Liver (tissue), 8 donors: ENCODE measurements at regions not wholly inside any gene's neighbourhood (a gene's known extent, or its start where the extent isn't known, plus 50 kb on each side); places are given as distances from the start of the nearest gene placed in this dataset.

Experiments used
- DNase-seq: peaks from one replicate; pipeline ENCODE4 v3.0.0-alpha.2; 2017; ENCODE audit warnings: low spot score
- H3K27ac ChIP-seq, 2 donors: one replicate each; pipeline ENCODE4 v1.7.0; 2013; ENCODE audit warnings: inconsistent platforms in 2 of 2, low read length in 2 of 2, control low read depth in 1 of 2, low read depth in 1 of 2, mild to moderate bottlenecking in 1 of 2
- H3K27me3 ChIP-seq, 4 donors: one replicate each; pipeline versions ENCODE4 v1.6.1 to v1.7.0; 2013; ENCODE audit warnings: low read length in 3 of 4, inconsistent platforms in 1 of 4, mild to moderate bottlenecking in 1 of 4, moderate library complexity in 1 of 4; ENCODE audit not compliant: control insufficient read depth in 4 of 4, insufficient read depth in 4 of 4
- H3K36me3 ChIP-seq, 4 donors: one replicate each; pipeline versions ENCODE4 v1.6.1 to v1.7.0; 2013; ENCODE audit warnings: low read length in 3 of 4, mild to moderate bottlenecking in 3 of 4, low read depth in 1 of 4, moderate library complexity in 1 of 4; ENCODE audit not compliant: control insufficient read depth in 4 of 4, insufficient read depth in 3 of 4
- H3K4me1 ChIP-seq, 4 donors: one replicate each; pipeline versions ENCODE4 v1.6.1 to v1.7.0; 2013; ENCODE audit warnings: low read length in 3 of 4, mild to moderate bottlenecking in 3 of 4, moderate library complexity in 1 of 4; ENCODE audit not compliant: control insufficient read depth in 4 of 4, insufficient read depth in 4 of 4
- H3K4me3 ChIP-seq, 3 donors: one replicate each; pipeline versions ENCODE4 v1.6.1 to v1.7.0; 2013; ENCODE audit warnings: low read length in 3 of 3, control low read depth in 1 of 3, low read depth in 1 of 3, mild to moderate bottlenecking in 1 of 3
- H3K9ac ChIP-seq, 2 donors: one replicate each; pipeline ENCODE4 v1.7.0; 2013; ENCODE audit warnings: low read length in 2 of 2, mild to moderate bottlenecking in 2 of 2, moderate library complexity in 2 of 2, control low read depth in 1 of 2, low read depth in 1 of 2
- H3K9me3 ChIP-seq, 4 donors: one replicate each; pipeline versions ENCODE4 v1.6.1 to v1.7.0; 2013; ENCODE audit warnings: low read length in 3 of 4; ENCODE audit not compliant: control insufficient read depth in 4 of 4
- ATF3 ChIP-seq: IDR thresholded peaks from 2 replicates; pipeline ENCODE4 v1.6.1; 2016; ENCODE audit warnings: antibody characterized with exemption
- CTCF ChIP-seq: fragments of 150-350 bp; IDR thresholded peaks from 2 replicates; pipeline ENCODE4 v1.5.1; 2017; ENCODE audit warnings: improper control_type of control experiment, low read depth, low read length; ENCODE audit not compliant: missing input control
- EGR1 ChIP-seq, 2 donors: IDR thresholded peaks; 2 replicates each; pipeline ENCODE4 v1.6.1; 2016 to 2018; ENCODE audit warnings: antibody characterized with exemption in 2 of 2, low read depth in 2 of 2
- FOXA1 ChIP-seq: IDR thresholded peaks from 2 replicates; pipeline ENCODE4 v1.6.1; 2016; ENCODE audit warnings: antibody characterized with exemption
- FOXA2 ChIP-seq: IDR thresholded peaks from 2 replicates; pipeline ENCODE4 v1.6.1; 2016; ENCODE audit warnings: antibody characterized with exemption
- GABPA ChIP-seq, 2 donors: IDR thresholded peaks in 1 of 2; conservative IDR thresholded peaks in 1 of 2; 2 replicates each; pipeline ENCODE4 v1.6.1; 2016; ENCODE audit warnings: antibody characterized with exemption in 2 of 2, mild to moderate bottlenecking in 1 of 2, moderate library complexity in 1 of 2
- HNF4A ChIP-seq, 2 donors: conservative IDR thresholded peaks; 2 replicates each; pipeline ENCODE4 v1.6.1; 2016; ENCODE audit warnings: antibody characterized with exemption in 2 of 2, mild to moderate bottlenecking in 2 of 2
- HNF4G ChIP-seq: IDR thresholded peaks from 2 replicates; pipeline ENCODE4 v1.6.1; 2016; ENCODE audit warnings: antibody characterized with exemption
- JUND ChIP-seq, 2 donors: IDR thresholded peaks; 2 replicates each; pipeline ENCODE4 v1.6.1; 2016; ENCODE audit warnings: antibody characterized with exemption in 2 of 2
- NR2F2 ChIP-seq: IDR thresholded peaks from 2 replicates; pipeline ENCODE4 v1.6.1; 2016; ENCODE audit warnings: antibody characterized with exemption
- RAD21 ChIP-seq, 2 donors: IDR thresholded peaks; 2 replicates each; pipeline ENCODE4 v1.6.1; 2016; ENCODE audit warnings: antibody characterized with exemption in 2 of 2, mild to moderate bottlenecking in 2 of 2
- REST ChIP-seq: IDR thresholded peaks from 2 replicates; pipeline ENCODE4 v1.6.1; 2016; ENCODE audit warnings: antibody characterized with exemption, mild to moderate bottlenecking
- RXRA ChIP-seq, 2 donors: IDR thresholded peaks; 2 replicates each; pipeline ENCODE4 v1.6.1; 2017 to 2018; ENCODE audit warnings: antibody characterized with exemption in 2 of 2, mild to moderate bottlenecking in 1 of 2
- SP1 ChIP-seq: IDR thresholded peaks from 2 replicates; pipeline ENCODE4 v1.6.1; 2018; ENCODE audit warnings: antibody characterized with exemption, mild to moderate bottlenecking
- TAF1 ChIP-seq: conservative IDR thresholded peaks from 2 replicates; pipeline ENCODE4 v1.6.1; 2016; ENCODE audit warnings: antibody characterized with exemption, mild to moderate bottlenecking
- YY1 ChIP-seq: IDR thresholded peaks from 2 replicates; pipeline ENCODE4 v1.6.1; 2016; ENCODE audit warnings: antibody characterized with exemption, mild to moderate bottlenecking
- WGBS: extraction: QIAGEN DNeasy Blood & Tissue Kit; methylation state at CpG from one replicate; pipeline ENCODE4 v1.1.7; 2013; 5-methylcytosine and 5-hydroxymethylcytosine counted together
- donor health status: healthy.
- donor health status: healthy.
- donor health status: healthy.
- donor health status: healthy.
- donor health status: healthy.

GRCh38 chr3:158992463-158992862 is 190.6 kb downstream of the MFSD1 start:
- DNase-seq, result no peak
- Histone ChIP-seq H3K4me1 (no peaks in the 10 kb centered on the region), H3K9me3 (no peaks in the 10 kb centered on the region), H3K9ac (no peak overlapping the region), H3K4me3 (no peak overlapping the region), H3K36me3 (no peaks in the 10 kb centered on the region), H3K27ac (no peak overlapping the region), H3K27me3 (peaks cover 0 to 4% (median 0%) of the 10 kb centered on the region in 4 donors)
- no peak for TF ChIP-seq ATF3
- TF ChIP-seq JUND (IDR thresholded peaks at IDR 0.05), result no peak
- no peak for TF ChIP-seq EGR1 (IDR thresholded peaks at IDR 0.05; ENCODE audit: low read depth in 2 of 2)
- no peak for TF ChIP-seq CTCF
- TF ChIP-seq HNF4G, result no peak
- no peak for TF ChIP-seq FOXA2
- no peak for TF ChIP-seq RXRA (IDR thresholded peaks at IDR 0.05)
- no peak for TF ChIP-seq TAF1

- Histone ChIP-seq H3K9me3 (no peaks in the 10 kb centered on the region), H3K27ac (no peak overlapping the region), H3K27me3 (peaks cover 0 to 4% (median 0%) of the 10 kb centered on the region in 4 donors), H3K4me1 (no peaks in the 10 kb centered on the region), H3K4me3 (no peak overlapping the region), H3K36me3 (no peaks in the 10 kb centered on the region), H3K9ac (no peak overlapping the region)
- no peak for TF ChIP-seq GABPA (IDR thresholded peaks at IDR 0.05 in 1 of 2, conservative IDR thresholded peaks at IDR 0.05 in 1 of 2)
- TF ChIP-seq SP1, result no peak
- no peak for TF ChIP-seq FOXA2
- no peak for DNase-seq
- whole genome bisulfite sequencing, result 67% methylated on average over 4 of the region's 4 CpGs
Measured at GRCh38 chr3:158994386-158994785, 192.5 kb downstream of the MFSD1 start.

- 60% methylated on average over 1 of the region's 1 CpG for WGBS
- TF ChIP-seq HNF4A (conservative IDR thresholded peaks at IDR 0.05) (no peak), FOXA2 (no peak), YY1 (no peak), GABPA (IDR thresholded peaks at IDR 0.05 in 1 of 2, conservative IDR thresholded peaks at IDR 0.05 in 1 of 2) (no peak), FOXA1 (no peak), REST (no peak), EGR1 (IDR thresholded peaks at IDR 0.05; ENCODE audit: low read depth in 2 of 2) (no peak), RAD21 (IDR thresholded peaks at IDR 0.05) (no peak), NR2F2 (no peak), RXRA (IDR thresholded peaks at IDR 0.05) (no peak)
- Histone ChIP-seq H3K27ac (no peak overlapping the region), H3K9me3 (no peaks in the 10 kb centered on the region), H3K27me3 (no peaks in the 10 kb centered on the region), H3K9ac (no peak overlapping the region), H3K4me1 (no peaks in the 10 kb centered on the region), H3K4me3 (no peak overlapping the region), H3K36me3 (no peaks in the 10 kb centered on the region)
- DNase-seq, result no peak
Measured at GRCh38 chr3:159001711-159002110, 199.9 kb downstream of the MFSD1 start.
